SK-N-SH (cell line): ENCODE measurements at regions not wholly inside any gene's neighbourhood (a gene's known extent, or its start where the extent isn't known, plus 50 kb on each side); places are given as distances from the start of the nearest gene placed in this dataset.

Experiments
- CTCF ChIA-PET: fragments of 300-600, 350-600 bp; formaldehyde crosslinking; extraction: SDS; loops from one replicate; lab custom pipeline; 2021; lab: Yijun Ruan, JAX
- POLR2A ChIA-PET: fragments of 350-600 bp; sonication (Branson Sonifier 250); formaldehyde crosslinking; extraction: SDS; loops from one replicate; lab custom pipeline; 2020; ENCODE audit warnings: antibody characterized with exemption, inconsistent platforms; lab: Yijun Ruan, JAX
- DNase-seq: peaks from one replicate; pipeline ENCODE4 v3.0.0; 2012
- H2AFZ ChIP-seq: fragments of 200-600 bp; sonication (generic); 2 replicates; pipeline ENCODE4 v1.8.1; 2016; ENCODE audit warnings: antibody characterized with exemption, mild to moderate bottlenecking, low read depth
- H3F3A ChIP-seq: fragments of 200-600 bp; sonication (generic); replicated peaks from 2 replicates; pipeline ENCODE3; 2016; ENCODE audit warnings: antibody characterized with exemption, mild to moderate bottlenecking; ENCODE audit not compliant: insufficient read depth
- H3K27ac ChIP-seq, 2 experiments: fragments of 200-500 bp in 1 of 2; fragments of 200-600 bp in 1 of 2; sonication (Bioruptor generic) in 1 of 2; sonication (generic), shearing (Covaris generic) in 1 of 2; 2 replicates each; pipeline versions ENCODE4 v1.5.1 to v1.6.1; 2014 to 2016; ENCODE audit warnings: low read depth in 2 of 2, inconsistent platforms in 1 of 2, low read length in 1 of 2, mild to moderate bottlenecking in 1 of 2, mixed read lengths in 1 of 2
- H3K27me3 ChIP-seq: fragments of 200-600 bp; sonication (generic), shearing (Covaris generic); 2 replicates; pipeline ENCODE4 v1.6.1; 2016; ENCODE audit warnings: mixed run types; ENCODE audit not compliant: insufficient read depth
- H3K36me3 ChIP-seq, 2 experiments: fragments of 200-500 bp in 1 of 2; fragments of 200-600 bp in 1 of 2; sonication (Bioruptor generic) in 1 of 2; sonication (generic) in 1 of 2; replicated peaks in 1 of 2; 2 replicates each; pipeline versions ENCODE3 to v1.5.1; 2014 to 2016; ENCODE audit warnings: low read length in 1 of 2, mild to moderate bottlenecking in 1 of 2; ENCODE audit not compliant: insufficient read depth in 2 of 2, control insufficient read depth in 1 of 2
- H3K4me1 ChIP-seq, 2 experiments: fragments of 200-500 bp in 1 of 2; fragments of 200-600 bp in 1 of 2; sonication (Bioruptor generic) in 1 of 2; sonication (generic), shearing (Covaris generic) in 1 of 2; 2 replicates each; pipeline versions ENCODE4 v1.5.1 to v1.6.1; 2014 to 2016; ENCODE audit warnings: low read depth in 1 of 2, low read length in 1 of 2, mixed run types in 1 of 2; ENCODE audit not compliant: insufficient read depth in 2 of 2, control insufficient read depth in 1 of 2
- H3K4me2 ChIP-seq: fragments of 200-600 bp; sonication (generic), shearing (Covaris generic); 2 replicates; pipeline ENCODE4 v1.6.1; 2017; ENCODE audit warnings: mixed run types
- H3K4me3 ChIP-seq, 2 experiments: fragments of 200-500 bp in 1 of 2; fragments of 200-600 bp in 1 of 2; sonication (Bioruptor generic) in 1 of 2; sonication (generic), shearing (Covaris generic) in 1 of 2; 2 replicates each; pipeline versions ENCODE4 v1.5.1 to v1.8.1; 2014 to 2016; ENCODE audit warnings: low read depth in 2 of 2, inconsistent platforms in 1 of 2, low read length in 1 of 2, mild to moderate bottlenecking in 1 of 2, mixed read lengths in 1 of 2, moderate library complexity in 1 of 2
- H3K79me2 ChIP-seq: fragments of 200-600 bp; sonication (generic); 2 replicates; pipeline ENCODE4 v1.8.1; 2017; ENCODE audit warnings: mild to moderate bottlenecking; ENCODE audit not compliant: insufficient read depth
- H3K9ac ChIP-seq: fragments of 200-600 bp; sonication (generic); 2 replicates; pipeline ENCODE4 v1.6.1; 2017; ENCODE audit warnings: mixed run types
- H3K9me2 ChIP-seq: fragments of 200-600 bp; sonication (generic); 2 replicates; pipeline ENCODE4 v1.6.1; 2017; ENCODE audit warnings: mixed run types
- H3K9me3 ChIP-seq: fragments of 200-600 bp; sonication (generic); 2 replicates; pipeline ENCODE4 v1.6.1; 2017; ENCODE audit warnings: mixed run types, mild to moderate bottlenecking, moderate library complexity
- H4K20me1 ChIP-seq: fragments of 200-600 bp; sonication (generic); 2 replicates; pipeline ENCODE4 v1.6.1; 2017; ENCODE audit warnings: mild to moderate bottlenecking, mixed run types; ENCODE audit not compliant: insufficient read depth
- CTCF ChIP-seq: fragments of 200-600 bp; sonication (generic); IDR thresholded peaks from 2 replicates; pipeline ENCODE4 v1.6.1; 2017; ENCODE audit warnings: antibody characterized with exemption, mild to moderate bottlenecking, moderate library complexity
- ELF1 ChIP-seq: IDR thresholded peaks from 2 replicates; pipeline ENCODE4 v1.4.0; 2012
- EP300 ChIP-seq, 2 experiments: IDR thresholded peaks; 2 replicates each; pipeline versions ENCODE4 v1.4.0 to v1.6.1; 2012; ENCODE audit warnings: borderline replicate concordance in 1 of 2, low read depth in 1 of 2, low read length in 1 of 2
- FOXJ3 ChIP-seq: sonication (generic); formaldehyde crosslinking; IDR thresholded peaks from 2 replicates; pipeline ENCODE4 v1.5.1; 2020; ENCODE audit warnings: mild to moderate bottlenecking, missing genetic modification reagents
- FOXM1 ChIP-seq: IDR thresholded peaks from 2 replicates; pipeline ENCODE4 v1.4.0; 2012; ENCODE audit warnings: low read depth, mild to moderate bottlenecking
- GABPA ChIP-seq: IDR thresholded peaks from 2 replicates; pipeline ENCODE4 v1.4.0; 2012; ENCODE audit warnings: low read depth, mild to moderate bottlenecking
- GATA2 ChIP-seq: sonication (generic); formaldehyde crosslinking; IDR thresholded peaks from 2 replicates; pipeline ENCODE4 v1.5.0; 2020; ENCODE audit warnings: mild to moderate bottlenecking, missing genetic modification reagents
- IRF3 ChIP-seq: fragments of 150-350 bp; IDR thresholded peaks from 2 replicates; pipeline ENCODE4 v1.6.1; 2016; ENCODE audit warnings: mild to moderate bottlenecking, low read depth, low read length
- JUND ChIP-seq: IDR thresholded peaks from 2 replicates; pipeline ENCODE4 v1.4.0; 2012
- MAX ChIP-seq: IDR thresholded peaks from 2 replicates; pipeline ENCODE4 v1.4.0; 2012; ENCODE audit warnings: low read depth
- MEF2A ChIP-seq: IDR thresholded peaks from 2 replicates; pipeline ENCODE4 v1.4.0; 2012; ENCODE audit warnings: low read depth, borderline replicate concordance
- NRF1 ChIP-seq: IDR thresholded peaks from 2 replicates; pipeline ENCODE4 v1.6.1; 2012; ENCODE audit warnings: low read depth, mild to moderate bottlenecking, low read length
- POLR2AphosphoS5 ChIP-seq: IDR thresholded peaks from 2 replicates; pipeline ENCODE4 v1.6.1; 2012; ENCODE audit warnings: low read depth, low read length
- RAD21 ChIP-seq: IDR thresholded peaks from 2 replicates; pipeline ENCODE4 v1.6.1; 2012; ENCODE audit warnings: mild to moderate bottlenecking, low read length
- REST ChIP-seq: IDR thresholded peaks from 2 replicates; pipeline ENCODE4 v1.6.1; 2012; ENCODE audit warnings: mild to moderate bottlenecking, low read depth, low read length, moderate library complexity
- RFX5 ChIP-seq: IDR thresholded peaks from 2 replicates; pipeline ENCODE4 v1.6.1; 2012; ENCODE audit warnings: mild to moderate bottlenecking, improper control_type of control experiment, low read length
- RXRA ChIP-seq: IDR thresholded peaks from 2 replicates; pipeline ENCODE4 v1.4.0; 2012; ENCODE audit warnings: low read depth, mild to moderate bottlenecking, borderline replicate concordance
- USF1 ChIP-seq: IDR thresholded peaks from 2 replicates; pipeline ENCODE4 v1.4.0; 2012; ENCODE audit warnings: low read depth, borderline replicate concordance
- ZBTB33 ChIP-seq: IDR thresholded peaks from 2 replicates; pipeline ENCODE4 v1.4.0; 2012; ENCODE audit warnings: low read depth, borderline replicate concordance
- WGBS: methylation state at CpG from one replicate; pipeline ENCODE4 v1.1.6; 2017; ENCODE audit warnings: low lambda C conversion rate; 5-methylcytosine and 5-hydroxymethylcytosine counted together

- CTCF ChIA-PET, result no interaction called here
- 45% methylated on average over 1 of the region's 1 CpG for WGBS
Measured at GRCh38 chr2:22734373-22735045, 650.5 kb upstream of the KLHL29 start.

More at GRCh38 chr2:22734373-22735045, 650.5 kb upstream of the KLHL29 start:
- H3K79me2 ChIP-seq, result no peaks in the 10 kb centered on the region
- no peak overlapping the region for H3K9ac ChIP-seq
- no peak overlapping the region for H3K4me2 ChIP-seq
- no peaks in the 10 kb centered on the region for H3K27me3 ChIP-seq
- H3F3A ChIP-seq, result no peaks in the 10 kb centered on the region
- H3K9me3 ChIP-seq, result peaks cover 4% of the 10 kb centered on the region; the same call in 1 of the 2 replicates
- no peaks in the 10 kb centered on the region for H4K20me1 ChIP-seq
- POLR2A ChIA-PET, result no interaction called here
- H3K36me3 ChIP-seq, result no peaks in the 10 kb centered on the region
- H3K4me1 ChIP-seq, result no peaks in the 10 kb centered on the region
- DNase-seq, result no peak
- TF ChIP-seq REST, result no peak
- TF ChIP-seq ZBTB33, result no peak
- no peak for TF ChIP-seq JUND
- no peak for TF ChIP-seq USF1
- no peak for TF ChIP-seq MEF2A
- no peak for TF ChIP-seq EP300 (IDR thresholded peaks at IDR 0.05; ENCODE audit: borderline replicate concordance in 1 of 2, low read depth in 1 of 2, low read length in 1 of 2)
- TF ChIP-seq RXRA, result no peak
- no peak for TF ChIP-seq MAX
- no peak for TF ChIP-seq IRF3
- no peak for TF ChIP-seq POLR2AphosphoS5
- no peak for TF ChIP-seq FOXM1
- no peak for TF ChIP-seq GABPA
- no peak for TF ChIP-seq FOXJ3
- no peak for TF ChIP-seq RFX5
- TF ChIP-seq NRF1, result no peak
- TF ChIP-seq GATA2 (CRISPR knock-in tag), result no peak
- TF ChIP-seq RAD21, result no peak
- TF ChIP-seq ELF1, result no peak
- no peak for TF ChIP-seq CTCF
- H2AFZ ChIP-seq, result no peak overlapping the region
- no peak overlapping the region for H3K4me3 ChIP-seq
- H3K27ac ChIP-seq, result no peak overlapping the region
- H3K9me2 ChIP-seq, result no peaks in the 10 kb centered on the region
